Activated naive CD4-positive, alpha-beta T cell treated with anti-CD3 and anti-CD28 coated beads for 36 hours (primary cell): ENCODE measurements at regions not wholly inside any gene's neighbourhood (a gene's known extent, or its start where the extent isn't known, plus 50 kb on each side); places are given as distances from the start of the nearest gene placed in this dataset.

ENCODE experiments used
- CTCF ChIA-PET: fragments of 350-600 bp; sonication (Branson Sonifier 250); formaldehyde crosslinking; loops from one replicate; lab custom pipeline; 2021; ENCODE audit warnings: antibody characterized with exemption; lab: Charles Lee
- DNase-seq: peaks from one replicate; pipeline ENCODE4 v3.0.0-alpha.2; 2020
- H3K27ac Mint-ChIP-seq: one replicate; pipeline ENCODE4 v1.8.0; 2021; ENCODE audit warnings: mild to moderate bottlenecking, mixed read lengths
- H3K27me3 Mint-ChIP-seq: one replicate; pipeline ENCODE4 v1.8.0; 2021; ENCODE audit warnings: low read depth, mixed read lengths
- H3K36me3 Mint-ChIP-seq: one replicate; pipeline ENCODE4 v1.8.0; 2021; ENCODE audit warnings: low read depth, mixed read lengths
- H3K4me1 Mint-ChIP-seq: one replicate; pipeline ENCODE4 v1.8.0; 2021; ENCODE audit warnings: low read depth, mixed read lengths
- H3K4me3 Mint-ChIP-seq: one replicate; pipeline ENCODE4 v1.8.0; 2021; ENCODE audit warnings: mild to moderate bottlenecking, moderate library complexity, mixed read lengths
- H3K9me3 Mint-ChIP-seq: one replicate; pipeline ENCODE4 v1.8.0; 2021; ENCODE audit warnings: mixed read lengths
- intact Hi-C: fragments of 100-400 bp; cut with micrococcal nuclease; formaldehyde crosslinking; loops from one replicate; pipeline ENCODE4 v1.15.1; 2023

GRCh38 chr12:125356111-125356510 is 290.9 kb downstream of the AACS start:
- Mint-ChIP-seq H3K27me3 (peaks cover 2% of the 10 kb centered on the region), H3K36me3 (no peaks in the 10 kb centered on the region), H3K4me1 (no peaks in the 10 kb centered on the region), H3K4me3 (no peak overlapping the region), H3K27ac (no peak overlapping the region), H3K9me3 (no peaks in the 10 kb centered on the region)
- DNase-seq: no peak
- CTCF ChIA-PET: no interaction called here
- intact Hi-C loops: no loop called here

GRCh38 chr12:125357561-125357960 is 292.3 kb downstream of the AACS start:
- Mint-ChIP-seq H3K4me1 (no peaks in the 10 kb centered on the region), H3K27me3 (peaks cover 2% of the 10 kb centered on the region), H3K9me3 (no peaks in the 10 kb centered on the region), H3K27ac (no peak overlapping the region), H3K4me3 (no peak overlapping the region), H3K36me3 (no peaks in the 10 kb centered on the region)
- CTCF ChIA-PET: no interaction called here
- intact Hi-C loops: no loop called here
- no peak for DNase-seq

DNA sequence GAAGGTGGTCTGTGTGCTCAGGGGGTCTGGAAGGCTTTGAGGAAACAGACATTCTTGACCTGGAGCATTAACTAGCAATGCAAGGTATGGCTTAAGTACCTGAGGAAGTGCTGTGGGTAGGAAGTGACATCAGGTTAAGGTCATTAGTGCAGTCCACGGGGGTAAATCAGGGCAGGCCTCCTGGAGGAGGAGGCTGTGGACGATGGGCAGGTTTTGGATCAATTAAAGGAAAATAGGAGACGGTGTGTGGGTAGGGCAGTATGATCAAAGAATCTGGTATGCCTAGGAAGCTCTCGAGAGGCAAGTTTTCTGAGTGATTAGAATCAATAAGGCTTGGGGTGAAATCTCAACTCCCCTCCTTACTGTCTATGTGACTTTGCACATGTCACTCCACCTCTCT is 295.3 kb downstream of the AACS start:
- intact Hi-C loops: no loop called here
- Mint-ChIP-seq H3K36me3 (no peaks in the 10 kb centered on the region), H3K27ac (no peak overlapping the region), H3K9me3 (no peaks in the 10 kb centered on the region), H3K27me3 (no peaks in the 10 kb centered on the region), H3K4me3 (no peak overlapping the region), H3K4me1 (no peaks in the 10 kb centered on the region)
- CTCF ChIA-PET: no interaction called here
- DNase-seq: no peak

GRCh38 chr12:125371033-125371432 is 305.8 kb downstream of the AACS start:
- no peak overlapping the region for H3K4me3 Mint-ChIP-seq
- peaks cover 11% of the 10 kb centered on the region for H3K27me3 Mint-ChIP-seq
- no peak overlapping the region for H3K27ac Mint-ChIP-seq
- CTCF ChIA-PET: no interaction called here
- no peaks in the 10 kb centered on the region for H3K4me1 Mint-ChIP-seq
- no peak for DNase-seq
- intact Hi-C loops: no loop called here
- H3K36me3 Mint-ChIP-seq: no peaks in the 10 kb centered on the region
- peaks cover 3% of the 10 kb centered on the region for H3K9me3 Mint-ChIP-seq

DNA sequence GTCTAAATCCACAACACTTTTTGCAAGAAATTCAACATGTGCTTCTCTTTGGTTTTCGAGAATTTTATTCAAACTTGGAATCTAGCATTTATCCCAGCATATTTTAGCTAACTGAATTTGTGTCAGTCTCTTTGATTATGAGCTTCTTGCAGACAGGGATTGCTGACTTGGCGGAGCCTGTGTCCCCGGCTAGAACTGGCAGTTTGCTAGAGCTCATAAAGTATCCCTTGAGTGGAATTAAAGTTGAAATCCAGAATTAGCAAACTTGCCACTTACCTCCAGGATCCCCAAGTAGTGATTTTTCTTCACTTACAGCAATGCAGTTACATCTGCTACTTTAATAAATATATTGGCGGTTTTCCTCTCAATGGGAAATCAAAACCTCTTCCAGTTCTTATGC is 306.9 kb downstream of the AACS start:
- intact Hi-C loops: no loop called here
- H3K4me1 Mint-ChIP-seq: no peaks in the 10 kb centered on the region
- H3K36me3 Mint-ChIP-seq: no peaks in the 10 kb centered on the region
- DNase-seq: no peak
- peaks cover 3% of the 10 kb centered on the region for H3K9me3 Mint-ChIP-seq
- H3K4me3 Mint-ChIP-seq: no peak overlapping the region
- H3K27ac Mint-ChIP-seq: no peak overlapping the region
- H3K27me3 Mint-ChIP-seq: peaks cover 14% of the 10 kb centered on the region
- CTCF ChIA-PET: no interaction called here

DNA sequence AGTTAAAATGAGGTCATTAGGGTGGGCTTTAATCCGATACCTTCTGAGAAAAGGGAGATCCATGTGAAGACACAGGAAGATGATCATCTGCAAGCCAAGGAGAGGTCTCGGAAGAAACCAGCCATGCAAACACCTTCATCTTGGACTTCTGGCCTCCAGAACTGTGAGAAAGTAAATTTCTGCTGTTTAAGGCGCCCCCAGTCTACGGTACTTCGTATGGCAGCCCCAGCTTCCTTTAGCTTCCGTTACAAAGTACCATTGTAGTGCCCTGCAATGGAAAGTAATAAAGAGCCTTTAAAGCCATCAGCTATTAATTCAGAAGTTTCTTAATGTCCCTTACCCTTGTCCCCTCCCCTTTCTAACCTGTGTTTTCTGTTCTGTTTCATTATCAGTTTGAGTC is 308.1 kb downstream of the AACS start:
- Mint-ChIP-seq H3K27ac (no peak overlapping the region), H3K4me1 (no peaks in the 10 kb centered on the region), H3K27me3 (peaks cover 14% of the 10 kb centered on the region), H3K36me3 (no peaks in the 10 kb centered on the region), H3K4me3 (no peak overlapping the region), H3K9me3 (peaks cover 3% of the 10 kb centered on the region)
- CTCF ChIA-PET: no interaction called here
- no peak for DNase-seq
- intact Hi-C loops: no loop called here

- H3K27me3 Mint-ChIP-seq: peaks cover 14% of the 10 kb centered on the region
- H3K4me3 Mint-ChIP-seq: no peak overlapping the region
- intact Hi-C loops: no loop called here
- H3K36me3 Mint-ChIP-seq: no peaks in the 10 kb centered on the region
- no peak overlapping the region for H3K27ac Mint-ChIP-seq
- CTCF ChIA-PET: no interaction called here
- DNase-seq: no peak
- no peaks in the 10 kb centered on the region for H3K4me1 Mint-ChIP-seq
- H3K9me3 Mint-ChIP-seq: peaks cover 3% of the 10 kb centered on the region
These were observed 311.2 kb downstream of the AACS start for GRCh38 chr12:125376422-125376821.

GRCh38 chr12:125377093-125377492 is 311.9 kb downstream of the AACS start:
- intact Hi-C loops: no loop called here
- no peak overlapping the region for H3K4me3 Mint-ChIP-seq
- DNase-seq: no peak
- H3K27ac Mint-ChIP-seq: no peak overlapping the region
- H3K27me3 Mint-ChIP-seq: peaks cover 14% of the 10 kb centered on the region
- H3K36me3 Mint-ChIP-seq: no peaks in the 10 kb centered on the region
- peaks cover 3% of the 10 kb centered on the region for H3K9me3 Mint-ChIP-seq
- H3K4me1 Mint-ChIP-seq: no peaks in the 10 kb centered on the region
- CTCF ChIA-PET: interaction anchor here (0.6 kb wide), 1 partner anchor 1499 kb away, joined by 3 read pairs; no protein-coding TSS in a partner anchor

GRCh38 chr12:125381373-125381772 is 316.1 kb downstream of the AACS start:
- CTCF ChIA-PET: no interaction called here
- peaks cover 3% of the 10 kb centered on the region for H3K9me3 Mint-ChIP-seq
- no peak overlapping the region for H3K4me3 Mint-ChIP-seq
- no peaks in the 10 kb centered on the region for H3K36me3 Mint-ChIP-seq
- intact Hi-C loops: no loop called here
- no peak overlapping the region for H3K27ac Mint-ChIP-seq
- no peak for DNase-seq
- H3K4me1 Mint-ChIP-seq: no peaks in the 10 kb centered on the region
- H3K27me3 Mint-ChIP-seq: peaks cover 3% of the 10 kb centered on the region

DNA sequence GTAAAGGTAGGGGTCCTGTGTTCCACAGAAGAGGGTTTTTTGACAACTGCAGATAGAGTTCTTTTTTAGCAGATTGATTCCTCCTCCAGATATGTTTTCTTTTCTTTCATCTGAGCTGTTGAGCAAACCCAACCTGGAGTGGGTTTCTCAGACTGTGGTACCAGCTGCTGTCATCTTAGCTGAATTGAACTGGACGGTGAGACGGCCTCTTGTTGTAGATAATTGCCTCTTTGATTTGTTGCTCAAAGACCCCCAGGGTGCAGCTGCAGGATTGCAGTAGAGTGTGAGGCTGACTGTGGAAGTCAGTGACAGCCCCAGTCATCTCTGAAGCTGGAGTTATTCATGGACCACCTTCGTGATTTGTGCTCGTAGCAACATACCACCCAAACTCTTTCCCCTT is 317.7 kb downstream of the AACS start:
- CTCF ChIA-PET: no interaction called here
- no peak for DNase-seq
- Mint-ChIP-seq H3K27ac (no peak overlapping the region), H3K4me3 (no peak overlapping the region), H3K9me3 (peaks cover 3% of the 10 kb centered on the region), H3K27me3 (peaks cover 2% of the 10 kb centered on the region), H3K4me1 (no peaks in the 10 kb centered on the region), H3K36me3 (no peaks in the 10 kb centered on the region)
- intact Hi-C loops: no loop called here

DNA sequence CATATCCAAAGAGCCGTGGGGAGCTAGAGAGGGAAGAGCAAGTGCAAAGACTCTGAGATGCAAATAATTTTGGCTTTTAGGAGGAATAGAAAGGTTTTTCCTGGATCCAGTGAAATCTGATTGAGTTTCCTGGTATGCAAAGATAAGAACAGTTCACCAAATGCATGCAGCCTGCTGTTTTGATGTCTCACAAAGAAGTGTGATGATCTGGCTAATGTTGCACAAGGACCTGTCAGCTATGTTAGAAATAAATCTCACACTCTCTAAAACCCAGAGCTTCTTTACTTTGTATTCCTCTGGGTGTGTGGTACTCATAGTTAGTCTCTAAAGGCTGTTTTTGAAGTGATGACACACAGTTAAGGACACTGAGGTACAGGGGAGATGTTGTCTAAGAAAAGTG is 321.4 kb downstream of the AACS start:
- H3K9me3 Mint-ChIP-seq: no peaks in the 10 kb centered on the region
- CTCF ChIA-PET: interaction anchor here (0.7 kb wide), 1 partner anchor 150 kb away, joined by 3 read pairs; no protein-coding TSS in a partner anchor
- intact Hi-C loops: no loop called here

GRCh38 chr12:125387206-125387605 is 322.0 kb downstream of the AACS start:
- Mint-ChIP-seq H3K4me1 (no peaks in the 10 kb centered on the region), H3K27ac (no peak overlapping the region), H3K4me3 (no peak overlapping the region), H3K9me3 (no peaks in the 10 kb centered on the region), H3K27me3 (peaks cover 2% of the 10 kb centered on the region), H3K36me3 (no peaks in the 10 kb centered on the region)
- DNase-seq: no peak
- CTCF ChIA-PET: interaction anchor here (0.6 kb wide), 1 partner anchor 447 kb away, joined by 3 read pairs; no protein-coding TSS in a partner anchor
- intact Hi-C loops: no loop called here

More for the DNA sequence above, 321.4 kb downstream of the AACS start:
- no peaks in the 10 kb centered on the region for H3K36me3 Mint-ChIP-seq
- no peak overlapping the region for H3K27ac Mint-ChIP-seq
- no peak for DNase-seq
- H3K27me3 Mint-ChIP-seq: peaks cover 2% of the 10 kb centered on the region
- H3K4me1 Mint-ChIP-seq: no peaks in the 10 kb centered on the region
- no peak overlapping the region for H3K4me3 Mint-ChIP-seq

- CTCF ChIA-PET: no interaction called here
- intact Hi-C loops: no loop called here
These were observed 323.9 kb downstream of the AACS start for GRCh38 chr12:125389061-125389697.

More at GRCh38 chr12:125389061-125389697, 323.9 kb downstream of the AACS start:
- Mint-ChIP-seq H3K27me3 (peaks cover 2% of the 10 kb centered on the region), H3K27ac (no peak overlapping the region), H3K4me3 (no peak overlapping the region), H3K9me3 (no peaks in the 10 kb centered on the region), H3K36me3 (no peaks in the 10 kb centered on the region), H3K4me1 (no peaks in the 10 kb centered on the region)
- DNase-seq: no peak
